Inferior parietal cortex (tissue), 1 donor: ENCODE measurements at regions not wholly inside any gene's neighbourhood (a gene's known extent, or its start where the extent isn't known, plus 50 kb on each side); places are given as distances from the start of the nearest gene placed in this dataset.

Experiments used
- DNase-seq: peaks from one replicate; pipeline ENCODE4 v3.0.0-alpha.2; 2016; ENCODE audit errors: extremely low spot score

GRCh38 chr5:133905424-133905823 lies 63.0 kb downstream of the C5orf15 start:
- DNase-seq: no peak

DNA sequence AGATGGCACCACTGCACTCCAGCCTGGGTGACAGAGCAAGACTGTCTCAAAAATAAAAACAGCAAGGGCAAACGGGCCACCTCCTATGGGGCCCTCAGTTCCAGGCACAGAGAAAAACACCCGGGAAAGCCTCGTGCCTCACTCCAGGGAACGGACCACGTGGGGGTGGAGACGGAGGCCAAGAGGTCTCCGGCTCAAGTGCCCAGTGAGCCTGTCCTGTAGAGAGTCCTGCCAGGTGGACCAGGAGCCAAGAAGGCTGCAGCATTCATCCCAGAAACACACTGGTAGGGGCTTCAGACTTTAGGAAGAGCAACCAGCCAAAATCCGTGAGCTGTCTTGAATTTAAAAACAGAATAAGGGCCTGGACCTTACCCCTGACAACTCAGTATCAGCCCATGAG lies 63.8 kb downstream of the C5orf15 start:
- no peak for DNase-seq

GRCh38 chr5:133902511-133903118 lies 65.8 kb downstream of the C5orf15 start:
- DNase-seq: no peak

GRCh38 chr5:133900534-133901270 lies 67.7 kb downstream of the C5orf15 start:
- no peak for DNase-seq

- no peak for DNase-seq
Observed at GRCh38 chr5:133899506-133899905, 68.9 kb downstream of the C5orf15 start.

DNA sequence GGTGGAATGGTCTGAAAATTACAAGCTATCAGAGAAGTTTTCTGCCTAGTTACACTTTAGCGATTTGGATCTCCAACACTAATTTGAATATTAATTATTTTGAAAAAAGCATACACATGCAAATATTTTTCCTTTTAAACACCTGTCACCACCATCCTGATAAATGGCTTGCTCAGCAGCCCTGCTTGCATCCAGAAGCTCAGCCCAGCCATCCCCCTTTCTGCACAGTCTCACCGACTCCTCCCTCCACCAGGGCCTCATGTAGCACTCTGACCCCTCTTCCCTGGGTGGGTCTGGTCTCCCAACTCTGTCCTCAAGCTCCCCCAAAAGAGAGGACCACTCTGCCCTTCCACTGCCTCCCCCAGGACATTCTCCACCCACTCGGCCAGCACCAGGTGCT lies 70.0 kb downstream of the C5orf15 start:
- DNase-seq: no peak

DNA sequence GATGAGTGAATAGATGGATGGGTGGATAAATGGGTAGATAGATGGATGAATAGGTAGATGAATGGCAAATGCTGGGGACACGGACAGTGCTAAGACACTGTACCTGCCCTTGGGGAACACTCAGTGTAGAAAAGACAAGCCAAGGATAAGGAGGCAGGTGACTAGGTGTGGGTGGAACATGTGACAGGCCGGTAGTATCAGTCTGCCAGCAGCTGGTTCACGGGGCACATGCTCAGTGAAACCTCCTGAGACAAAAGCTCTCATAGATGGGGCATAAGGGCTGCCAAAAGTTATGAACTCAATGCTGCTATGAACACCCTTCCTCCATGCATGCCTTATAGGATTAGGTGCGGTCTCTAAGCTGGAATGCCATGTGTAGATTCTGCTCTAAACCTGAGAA lies 71.0 kb downstream of the C5orf15 start:
- DNase-seq: no peak

DNA sequence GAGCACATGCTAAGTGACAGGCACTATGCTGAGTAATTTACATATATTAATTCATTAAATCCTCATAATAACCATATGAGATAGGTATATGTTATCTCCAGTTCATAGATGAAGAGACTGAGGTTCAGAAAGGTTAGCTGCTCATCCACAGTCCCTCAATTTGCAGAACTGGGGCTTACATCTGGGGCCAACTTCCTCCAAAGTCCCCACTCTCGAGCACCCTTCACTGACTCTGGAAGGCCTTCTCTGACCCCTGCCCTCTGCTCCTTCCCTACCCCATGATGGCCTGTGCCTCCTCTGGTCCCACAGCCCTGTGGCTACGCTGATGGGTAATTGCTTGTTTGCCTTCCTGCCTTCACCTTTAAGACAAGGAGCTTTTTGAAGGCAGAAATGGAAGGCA lies 71.6 kb downstream of the C5orf15 start:
- no peak for DNase-seq

DNA sequence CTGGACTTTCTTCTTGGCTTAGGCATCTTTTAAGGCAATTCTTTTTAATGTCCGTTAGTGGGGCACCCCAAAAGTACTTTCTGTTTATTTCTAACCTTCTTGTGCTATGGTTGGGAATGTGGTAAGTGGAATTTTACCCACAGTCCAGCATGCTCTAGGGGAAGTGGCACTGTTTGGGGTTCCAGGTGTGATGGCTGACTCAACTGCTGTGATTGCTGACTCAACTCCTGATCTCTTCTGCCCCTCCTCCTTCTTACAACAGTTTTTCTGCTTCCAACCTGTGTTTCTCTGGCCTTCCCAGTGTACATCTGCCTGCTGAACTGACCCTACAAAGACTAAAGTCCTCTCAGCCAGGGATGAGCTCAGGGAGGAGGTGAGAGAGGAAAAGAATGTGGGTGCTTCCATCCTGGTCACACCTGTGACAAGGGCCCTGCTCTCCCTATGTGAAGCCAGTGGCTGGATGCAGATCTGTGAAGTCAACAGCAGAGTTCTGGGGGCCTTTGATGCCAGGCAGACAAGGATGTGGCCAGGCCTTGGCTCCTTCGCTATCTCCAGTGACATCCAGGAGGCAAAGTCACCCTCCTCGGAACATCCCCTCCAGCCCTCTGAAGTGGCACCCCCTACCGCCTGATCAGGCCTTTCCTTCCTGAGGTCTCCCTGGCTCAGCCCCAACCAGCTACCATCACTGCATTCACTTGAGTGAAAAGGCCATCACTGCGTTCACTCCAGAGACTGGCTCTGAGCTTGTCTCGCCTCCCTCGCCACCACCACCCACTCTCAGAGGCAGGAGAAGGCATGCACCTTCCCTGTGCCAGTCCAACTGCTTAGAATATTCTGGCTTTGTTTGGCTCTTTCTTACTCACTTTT lies 72.2 kb downstream of the C5orf15 start:
- no peak for DNase-seq

DNA sequence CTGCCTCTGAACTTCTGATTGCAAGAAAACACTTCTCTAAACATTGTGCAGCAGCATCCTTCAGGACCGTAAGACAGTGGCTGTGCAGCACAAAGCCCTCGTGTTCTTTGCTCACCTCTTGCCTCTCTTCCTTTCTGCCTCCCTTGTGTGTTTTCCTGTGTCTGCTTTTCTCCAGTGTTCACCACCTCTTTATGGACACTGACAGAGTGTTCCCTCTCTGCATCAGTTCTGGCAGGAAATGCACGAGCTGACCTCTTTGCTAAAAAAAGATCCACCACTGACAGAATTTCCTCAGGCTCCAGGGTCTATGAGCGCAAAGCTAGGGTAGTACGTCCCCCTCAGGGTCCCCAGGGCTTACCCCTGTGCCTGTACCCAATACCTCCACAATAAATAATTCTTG lies 74.3 kb downstream of the C5orf15 start:
- no peak for DNase-seq

- DNase-seq: no peak
Observed at GRCh38 chr5:133892774-133893173, 75.7 kb downstream of the C5orf15 start.

GRCh38 chr5:133892306-133892705 lies 76.1 kb downstream of the C5orf15 start:
- no peak for DNase-seq

GRCh38 chr5:133891390-133891789 lies 77.0 kb downstream of the C5orf15 start:
- peak; percentile 43 for DNase-seq

DNA sequence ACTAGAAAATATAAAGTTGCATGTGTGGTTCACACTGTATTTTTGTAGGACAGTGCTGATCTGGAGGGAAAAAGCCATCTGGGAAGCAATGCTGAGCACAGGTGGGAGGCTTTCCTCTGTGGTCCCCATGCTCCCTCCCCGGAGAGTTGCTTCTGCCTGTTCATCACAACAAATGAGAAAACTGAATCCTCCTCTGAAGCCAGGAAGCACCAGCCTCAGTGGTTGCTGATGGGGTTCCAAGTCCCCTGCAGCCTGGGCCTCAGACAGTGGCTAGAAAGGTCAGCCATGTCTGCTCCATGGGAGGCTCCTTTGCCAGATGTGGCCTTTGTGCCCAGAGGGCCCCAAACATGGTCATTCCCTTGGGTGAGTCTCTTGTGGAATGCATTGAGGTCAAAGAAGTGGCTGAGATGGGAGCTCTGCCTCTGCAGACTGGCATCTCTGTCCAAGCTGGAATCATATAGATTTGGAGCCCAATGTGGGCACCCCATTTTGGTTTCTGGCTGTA lies 77.6 kb downstream of the C5orf15 start:
- DNase-seq: no peak

DNA sequence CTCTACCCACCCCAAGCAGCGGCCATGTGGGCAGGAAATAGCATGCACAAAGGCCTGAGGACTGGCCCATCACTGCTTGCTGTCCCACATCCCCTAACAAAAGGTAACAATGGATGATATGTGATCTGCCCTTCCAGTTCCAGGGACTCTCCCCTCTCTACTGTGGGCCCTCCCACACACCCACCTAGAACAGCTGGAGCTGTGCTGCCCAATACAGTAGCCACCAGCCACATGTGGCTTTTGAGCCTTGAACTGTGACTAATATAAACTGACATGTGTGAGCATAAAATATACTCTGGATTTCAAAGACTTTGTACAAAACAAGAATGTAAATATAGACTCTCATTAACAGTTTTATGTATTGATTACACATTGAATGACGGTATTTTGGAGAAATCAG lies 78.1 kb downstream of the C5orf15 start:
- DNase-seq: no peak

- DNase-seq: no peak
Observed at GRCh38 chr5:133889271-133889905, 79.0 kb downstream of the C5orf15 start.

DNA sequence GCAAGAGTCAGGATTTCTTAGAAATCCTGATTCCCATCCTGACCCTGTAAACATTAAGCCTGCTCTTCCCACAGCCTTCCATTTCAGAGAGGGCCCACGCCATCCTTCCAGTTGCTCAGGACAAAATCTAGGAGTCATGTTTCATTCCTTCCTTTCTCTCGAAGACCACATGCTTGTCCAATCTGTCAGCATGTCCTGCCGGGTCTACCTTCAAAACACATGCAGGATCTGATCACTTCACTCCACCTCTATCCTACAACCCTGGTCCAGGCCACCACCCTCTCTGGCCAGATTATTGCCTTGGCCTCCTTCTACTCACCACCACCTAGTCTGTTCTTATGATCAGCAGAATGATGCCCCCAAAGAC lies 79.8 kb downstream of the C5orf15 start:
- no peak for DNase-seq

DNA sequence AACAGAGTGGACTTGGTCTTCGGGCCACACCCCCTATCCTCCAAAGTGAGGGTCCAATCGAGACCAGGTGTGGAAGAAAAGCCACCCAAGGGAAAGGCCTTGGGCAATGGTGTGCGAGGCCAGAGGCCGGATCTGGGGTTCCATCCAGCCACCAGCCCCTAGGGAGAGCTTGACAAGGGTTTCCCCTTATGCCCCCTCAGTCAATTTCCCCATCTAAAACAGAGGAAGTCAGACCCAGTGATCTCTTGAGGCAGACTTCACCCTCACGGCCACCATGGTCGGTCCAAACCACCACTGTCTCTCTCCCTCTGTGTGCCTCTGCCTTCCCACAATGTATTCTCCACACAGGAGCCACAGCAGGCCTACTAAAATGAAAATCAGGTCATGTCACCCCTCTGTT lies 82.9 kb downstream of the C5orf15 start:
- no peak for DNase-seq

DNA sequence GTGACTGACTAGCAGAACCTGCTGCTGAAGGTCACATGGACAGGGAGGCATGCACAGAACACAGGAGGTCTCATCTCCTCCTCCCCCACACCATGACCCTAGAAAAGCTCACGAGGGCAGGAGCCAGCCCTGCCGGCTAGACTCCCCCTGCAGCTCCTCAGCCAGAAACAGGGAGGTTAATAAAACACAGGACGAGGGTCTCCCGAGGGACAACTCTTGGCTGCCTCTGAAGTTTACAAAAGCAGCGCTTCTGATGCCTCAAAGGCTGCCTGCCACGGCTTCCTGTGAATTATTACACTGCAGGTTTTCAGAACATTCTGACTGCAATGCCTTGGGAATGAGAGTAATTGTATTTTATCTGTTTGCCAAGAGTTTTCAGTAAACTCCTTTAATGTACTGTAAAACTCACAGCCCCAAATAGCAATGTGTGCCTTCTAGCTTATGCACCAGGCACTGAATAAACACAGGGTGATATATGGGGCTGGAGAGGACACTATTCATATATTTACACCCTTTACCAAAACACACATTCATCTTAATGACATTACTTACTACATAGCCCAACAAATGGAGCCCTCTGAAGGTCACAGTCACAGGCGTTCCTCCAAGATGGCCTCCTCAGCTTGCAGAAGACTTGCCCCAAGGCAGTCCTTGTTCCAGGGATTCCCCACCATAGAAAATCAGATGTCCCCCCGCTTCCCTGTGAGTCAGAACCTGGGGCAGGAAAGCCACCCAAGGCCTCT lies 83.7 kb downstream of the C5orf15 start:
- no peak for DNase-seq

GRCh38 chr5:133883916-133884315 lies 84.5 kb downstream of the C5orf15 start:
- no peak for DNase-seq

GRCh38 chr5:133882846-133883245 lies 85.6 kb downstream of the C5orf15 start:
- no peak for DNase-seq

- no peak for DNase-seq
Observed at GRCh38 chr5:133882389-133882695, 86.1 kb downstream of the C5orf15 start.
